Nephron progenitor cell (in vitro differentiated cells): ENCODE measurements at regions not wholly inside any gene's neighbourhood (a gene's known extent, or its start where the extent isn't known, plus 50 kb on each side); places are given as distances from the start of the nearest gene placed in this dataset.

Experiments
- DNase-seq: peaks from one replicate; pipeline ENCODE4 v3.0.0; 2021
- H3K27ac Mint-ChIP-seq: 2 replicates; pipeline ENCODE4 v1.8.0; 2021; ENCODE audit warnings: mild to moderate bottlenecking, moderate library complexity, mixed read lengths
- H3K27me3 Mint-ChIP-seq: 2 replicates; pipeline ENCODE4 v1.8.0; 2021; ENCODE audit warnings: mild to moderate bottlenecking, low read depth, mixed read lengths; ENCODE audit not compliant: poor library complexity
- H3K36me3 Mint-ChIP-seq: 2 replicates; pipeline ENCODE4 v1.8.0; 2021; ENCODE audit warnings: low read depth, mixed read lengths
- H3K4me1 Mint-ChIP-seq: 2 replicates; pipeline ENCODE4 v1.8.0; 2021; ENCODE audit warnings: mixed read lengths
- H3K4me3 Mint-ChIP-seq: 2 replicates; pipeline ENCODE4 v1.8.0; 2021; ENCODE audit warnings: mild to moderate bottlenecking, moderate library complexity, mixed read lengths
- H3K9me3 Mint-ChIP-seq: 2 replicates; pipeline ENCODE4 v1.8.0; 2021; ENCODE audit warnings: mild to moderate bottlenecking, moderate library complexity, mixed read lengths
- CTCF ChIP-seq: fragments of 200-600 bp; sonication (generic); IDR thresholded peaks from 2 replicates; pipeline ENCODE4 v1.5.0; 2021; ENCODE audit warnings: antibody characterized with exemption

DNA sequence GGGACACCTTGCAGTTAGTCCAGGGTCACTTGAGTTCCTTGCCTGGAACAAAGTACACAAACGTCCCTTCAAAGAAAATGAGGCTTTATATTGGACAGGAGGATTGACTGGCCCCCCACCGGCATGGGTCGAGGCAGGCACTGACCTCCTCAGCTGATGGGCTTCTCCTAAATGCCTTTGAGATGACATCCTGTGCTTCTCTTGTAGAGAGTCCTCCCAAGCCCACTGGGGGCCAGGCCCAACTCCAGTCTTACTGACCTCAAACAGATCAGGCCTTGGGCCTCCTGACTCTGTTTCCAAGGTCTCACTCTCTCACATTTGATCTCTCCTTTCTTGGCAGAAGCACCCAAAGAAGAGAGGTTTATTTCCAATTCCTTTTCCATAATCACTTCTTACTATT lies 516.1 kb downstream of the MCTP2 start:
- no peak for TF ChIP-seq CTCF
- H3K36me3 Mint-ChIP-seq, result peaks cover 17% of the 10 kb centered on the region
- peak overlapping the region; percentile 94 for H3K27ac Mint-ChIP-seq
- H3K4me1 Mint-ChIP-seq, result peaks cover 56% of the 10 kb centered on the region
- peaks cover 22% of the 10 kb centered on the region for H3K9me3 Mint-ChIP-seq
- peaks cover 13% of the 10 kb centered on the region for H3K27me3 Mint-ChIP-seq
- no peak overlapping the region for H3K4me3 Mint-ChIP-seq
- peak; percentile 22 for DNase-seq

GRCh38 chr15:94749811-94750617 lies 518.7 kb downstream of the MCTP2 start:
- Mint-ChIP-seq H3K4me3 (no peak overlapping the region), H3K27ac (no peak overlapping the region), H3K27me3 (peaks cover 7% of the 10 kb centered on the region), H3K36me3 (peaks cover 17% of the 10 kb centered on the region), H3K9me3 (peaks cover 37% of the 10 kb centered on the region), H3K4me1 (peaks cover 43% of the 10 kb centered on the region)
- TF ChIP-seq CTCF, result no peak
- no peak for DNase-seq

- Mint-ChIP-seq H3K4me1 (no peaks in the 10 kb centered on the region), H3K27ac (no peak overlapping the region), H3K9me3 (no peaks in the 10 kb centered on the region), H3K27me3 (no peaks in the 10 kb centered on the region), H3K4me3 (no peak overlapping the region), H3K36me3 (no peaks in the 10 kb centered on the region)
- no peak for TF ChIP-seq CTCF
- no peak for DNase-seq
Observed at GRCh38 chr15:94760348-94760747, 529.0 kb downstream of the MCTP2 start.

DNA sequence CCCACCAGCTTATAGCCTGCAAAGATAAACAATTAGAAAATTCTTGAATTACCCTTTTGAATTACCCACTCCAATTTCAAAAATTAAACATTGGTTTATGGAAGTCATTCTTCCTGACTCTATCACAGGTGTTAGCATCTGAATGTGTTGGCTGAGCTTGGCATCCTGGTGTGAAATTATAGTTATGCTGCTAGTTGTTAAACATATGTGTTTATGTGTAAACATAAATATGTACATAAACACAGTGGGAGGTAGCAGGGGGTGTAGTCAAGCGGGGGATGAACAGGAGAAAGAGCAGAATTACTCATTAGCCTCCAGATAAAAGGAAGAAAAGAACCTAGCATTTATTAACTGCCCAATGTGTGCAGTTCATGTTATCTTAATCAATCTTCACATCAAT lies 530.2 kb downstream of the MCTP2 start:
- H3K27ac Mint-ChIP-seq, result no peak overlapping the region
- H3K36me3 Mint-ChIP-seq, result no peaks in the 10 kb centered on the region
- H3K27me3 Mint-ChIP-seq, result no peaks in the 10 kb centered on the region
- TF ChIP-seq CTCF, result no peak
- no peak overlapping the region for H3K4me3 Mint-ChIP-seq
- no peaks in the 10 kb centered on the region for H3K9me3 Mint-ChIP-seq
- no peaks in the 10 kb centered on the region for H3K4me1 Mint-ChIP-seq
- DNase-seq, result no peak

- Mint-ChIP-seq H3K36me3 (no peaks in the 10 kb centered on the region), H3K27ac (no peak overlapping the region), H3K9me3 (no peaks in the 10 kb centered on the region), H3K27me3 (peaks cover 9% of the 10 kb centered on the region), H3K4me1 (no peaks in the 10 kb centered on the region), H3K4me3 (no peak overlapping the region)
- no peak for DNase-seq
- no peak for TF ChIP-seq CTCF
Observed at GRCh38 chr15:94769089-94769488, 537.7 kb downstream of the MCTP2 start.

GRCh38 chr15:94770199-94770598 lies 538.8 kb downstream of the MCTP2 start:
- Mint-ChIP-seq H3K4me3 (no peak overlapping the region), H3K36me3 (no peaks in the 10 kb centered on the region), H3K4me1 (no peaks in the 10 kb centered on the region), H3K27me3 (peaks cover 15% of the 10 kb centered on the region), H3K9me3 (no peaks in the 10 kb centered on the region), H3K27ac (no peak overlapping the region)
- no peak for DNase-seq
- TF ChIP-seq CTCF, result no peak
